IMR-90 (cell line): ENCODE measurements at regions not wholly inside any gene's neighbourhood (a gene's known extent, or its start where the extent isn't known, plus 50 kb on each side); places are given as distances from the start of the nearest gene placed in this dataset.

Experiments used
- CHD1 ChIP-seq: IDR thresholded peaks from 2 replicates; pipeline ENCODE4 v1.6.1; 2012; ENCODE audit warnings: low read depth, low read length, improper control_type of control experiment
- POLR2A ChIP-seq: IDR thresholded peaks from 2 replicates; pipeline ENCODE4 v1.6.1; 2012; ENCODE audit warnings: mild to moderate bottlenecking, low read depth, low read length
- TF ChIP-seq, protein P1 (sequence below): conservative IDR thresholded peaks from 2 replicates; pipeline ENCODE4 v1.5.1; 2012; ENCODE audit warnings: mild to moderate bottlenecking, low read depth, low read length, improper control_type of control experiment

GRCh38 chr13:53189162-53189561 is 160.5 kb downstream of the OLFM4 start:
- TF ChIP-seq, protein P1, sequence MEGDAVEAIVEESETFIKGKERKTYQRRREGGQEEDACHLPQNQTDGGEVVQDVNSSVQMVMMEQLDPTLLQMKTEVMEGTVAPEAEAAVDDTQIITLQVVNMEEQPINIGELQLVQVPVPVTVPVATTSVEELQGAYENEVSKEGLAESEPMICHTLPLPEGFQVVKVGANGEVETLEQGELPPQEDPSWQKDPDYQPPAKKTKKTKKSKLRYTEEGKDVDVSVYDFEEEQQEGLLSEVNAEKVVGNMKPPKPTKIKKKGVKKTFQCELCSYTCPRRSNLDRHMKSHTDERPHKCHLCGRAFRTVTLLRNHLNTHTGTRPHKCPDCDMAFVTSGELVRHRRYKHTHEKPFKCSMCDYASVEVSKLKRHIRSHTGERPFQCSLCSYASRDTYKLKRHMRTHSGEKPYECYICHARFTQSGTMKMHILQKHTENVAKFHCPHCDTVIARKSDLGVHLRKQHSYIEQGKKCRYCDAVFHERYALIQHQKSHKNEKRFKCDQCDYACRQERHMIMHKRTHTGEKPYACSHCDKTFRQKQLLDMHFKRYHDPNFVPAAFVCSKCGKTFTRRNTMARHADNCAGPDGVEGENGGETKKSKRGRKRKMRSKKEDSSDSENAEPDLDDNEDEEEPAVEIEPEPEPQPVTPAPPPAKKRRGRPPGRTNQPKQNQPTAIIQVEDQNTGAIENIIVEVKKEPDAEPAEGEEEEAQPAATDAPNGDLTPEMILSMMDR, result no peak
- no peak for TF ChIP-seq POLR2A
- no peak for TF ChIP-seq CHD1
